ENCODE measurements at regions not wholly inside any gene's neighbourhood (a gene's known extent, or its start where the extent isn't known, plus 50 kb on each side); places are given as distances from the start of the nearest gene placed in this dataset.

DNA sequence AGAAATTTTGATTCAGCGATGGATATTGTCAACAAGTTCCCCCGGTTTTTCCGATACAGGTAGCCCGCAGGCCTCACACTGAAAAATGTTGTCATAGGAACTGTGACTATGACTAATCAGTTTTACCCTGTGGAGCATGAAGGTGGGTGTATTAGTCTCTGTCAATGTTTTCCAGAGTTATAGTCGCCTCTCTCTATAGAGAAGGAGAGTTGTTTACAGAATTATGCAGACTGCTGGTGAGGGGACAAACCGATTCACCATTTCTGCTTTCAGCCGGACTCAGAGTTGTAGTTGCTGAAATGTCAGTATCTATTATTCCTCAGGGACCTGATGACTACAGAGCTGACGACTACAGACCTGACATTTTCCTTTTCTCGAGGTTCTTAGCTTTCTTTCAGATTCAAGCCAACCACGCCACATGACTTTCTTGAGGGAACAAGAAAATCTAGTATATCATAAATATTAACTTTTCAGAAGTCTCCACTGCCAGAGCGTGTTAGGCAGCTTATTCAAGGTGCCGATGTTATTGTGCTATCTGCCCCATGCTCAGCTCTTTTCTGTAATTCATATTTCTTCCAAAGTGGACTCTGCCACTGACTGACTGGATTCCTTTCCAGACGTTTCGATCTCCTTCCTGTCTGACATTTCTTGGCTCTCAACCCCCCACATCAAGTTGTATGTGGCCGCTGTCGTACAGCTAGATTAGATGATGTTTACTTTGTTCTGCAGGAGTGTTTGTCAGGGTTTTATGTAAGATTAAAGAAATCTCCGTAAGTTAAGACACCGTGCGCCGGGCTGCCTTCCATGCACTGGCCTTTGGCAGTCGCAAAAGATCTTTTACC lies 178.1 kb downstream of the FGF1 start:
- DNase-seq: no peak

DNA sequence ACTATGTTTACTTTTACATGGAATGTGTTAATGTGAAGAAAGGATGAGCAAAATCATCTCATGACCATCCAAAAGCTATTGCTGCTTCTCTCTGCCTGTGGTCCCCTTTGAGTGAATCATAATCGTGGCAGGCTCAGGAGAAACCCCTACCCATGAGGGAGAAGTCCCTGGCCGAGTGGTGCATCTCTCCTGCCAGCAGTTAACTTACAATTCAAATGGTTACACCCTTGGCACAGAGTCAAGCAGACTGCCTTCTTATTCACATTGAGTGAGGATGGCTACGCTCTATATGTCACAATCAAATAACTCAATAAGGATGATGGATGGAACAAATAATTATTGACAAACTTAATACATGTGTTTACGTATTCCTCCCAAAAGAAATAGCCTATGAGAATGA lies 179.1 kb downstream of the FGF1 start:
- DNase-seq: no peak

- no peak for DNase-seq
Observed at GRCh38 chr5:142506046-142506445, 179.8 kb downstream of the FGF1 start.

GRCh38 chr5:142501890-142502289 lies 177.1 kb upstream of the SPRY4 start:
- DNase-seq: no peak

DNA sequence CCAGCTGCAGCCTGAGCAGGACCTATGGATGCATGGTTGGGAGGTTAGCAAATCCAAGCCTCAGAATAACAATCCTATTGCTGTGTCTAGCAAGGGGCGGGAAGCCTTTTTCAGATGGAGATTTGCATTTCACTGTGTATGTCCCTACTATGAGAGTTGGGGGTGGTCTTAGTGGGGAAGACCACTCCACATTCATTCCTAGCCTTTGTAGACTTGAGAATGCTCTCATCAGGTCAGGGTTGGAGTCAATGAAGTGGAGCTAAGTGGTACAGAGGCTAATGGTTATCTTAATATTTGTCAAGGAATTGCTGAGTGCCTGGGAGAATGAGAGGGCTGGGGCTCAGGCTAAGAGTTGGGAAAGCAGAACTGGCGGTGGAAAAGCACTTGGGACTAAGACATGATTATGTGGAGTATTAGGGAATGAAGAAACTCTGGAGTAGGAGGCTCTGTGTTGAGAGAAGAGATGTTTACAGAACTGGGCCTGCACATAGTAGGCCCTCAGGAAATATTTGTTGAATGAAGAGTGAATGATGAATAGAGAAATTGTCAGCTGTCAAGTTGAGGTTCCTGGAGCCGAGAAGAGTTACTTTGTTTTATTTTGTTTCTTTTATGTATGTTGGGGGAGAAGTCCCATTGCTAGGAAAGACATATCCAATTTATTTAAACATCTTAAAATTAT lies 175.5 kb upstream of the SPRY4 start:
- DNase-seq: no peak

- peak; percentile 11 for DNase-seq
Observed at GRCh38 chr5:142499591-142500226, 174.9 kb upstream of the SPRY4 start.

DNA sequence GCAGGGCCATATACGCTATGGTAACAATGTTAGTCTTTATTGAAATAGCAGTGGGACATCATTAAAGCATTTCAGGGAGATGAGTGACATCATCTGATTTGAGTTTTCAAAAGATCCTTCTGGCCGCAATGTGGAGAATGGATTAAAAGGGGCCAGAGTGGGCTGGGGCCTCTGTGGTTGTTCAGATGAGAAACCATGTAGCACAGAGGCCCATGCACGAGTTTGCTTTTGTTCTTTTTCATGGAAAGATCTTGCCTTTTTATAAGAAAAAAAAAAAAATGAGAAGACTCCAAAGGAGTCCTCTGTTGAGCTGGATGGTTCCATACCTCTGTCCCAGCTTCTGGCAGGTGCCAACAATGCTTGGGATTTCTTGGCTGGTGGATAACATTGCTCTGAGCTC lies 173.5 kb upstream of the SPRY4 start:
- no peak for DNase-seq

GRCh38 chr5:142495531-142495930 lies 170.7 kb upstream of the SPRY4 start:
- no peak for DNase-seq

- no peak for DNase-seq
Observed at GRCh38 chr5:142493875-142494518, 169.2 kb upstream of the SPRY4 start.

DNA sequence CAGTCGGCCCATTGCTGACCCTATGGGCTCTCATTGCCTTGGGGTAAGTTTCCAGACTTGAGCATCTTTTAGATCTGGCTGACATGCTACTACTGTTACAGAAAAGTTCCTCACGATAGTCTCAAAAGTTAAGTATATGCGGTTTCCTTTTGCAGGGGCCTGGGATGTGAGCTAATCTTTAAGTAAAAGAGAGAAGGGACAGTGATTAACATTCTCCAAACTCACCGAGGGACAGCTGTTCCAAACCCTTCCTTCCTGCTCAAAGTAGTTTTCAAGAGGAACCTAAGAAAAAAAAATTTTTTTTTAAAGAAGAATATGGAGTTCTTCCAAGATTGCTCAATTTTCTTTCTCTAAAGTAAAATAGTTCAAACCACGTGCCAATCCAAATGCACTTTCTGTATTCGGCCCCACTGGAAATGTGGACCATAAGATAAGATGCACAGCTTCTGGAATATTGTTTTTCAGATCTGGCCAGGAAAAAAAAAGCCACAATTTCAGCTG lies 168.0 kb upstream of the SPRY4 start:
- no peak for DNase-seq

GRCh38 chr5:142491679-142492078 lies 166.9 kb upstream of the SPRY4 start:
- no peak for DNase-seq

GRCh38 chr5:142491270-142491669 lies 166.4 kb upstream of the SPRY4 start:
- no peak for DNase-seq

DNA sequence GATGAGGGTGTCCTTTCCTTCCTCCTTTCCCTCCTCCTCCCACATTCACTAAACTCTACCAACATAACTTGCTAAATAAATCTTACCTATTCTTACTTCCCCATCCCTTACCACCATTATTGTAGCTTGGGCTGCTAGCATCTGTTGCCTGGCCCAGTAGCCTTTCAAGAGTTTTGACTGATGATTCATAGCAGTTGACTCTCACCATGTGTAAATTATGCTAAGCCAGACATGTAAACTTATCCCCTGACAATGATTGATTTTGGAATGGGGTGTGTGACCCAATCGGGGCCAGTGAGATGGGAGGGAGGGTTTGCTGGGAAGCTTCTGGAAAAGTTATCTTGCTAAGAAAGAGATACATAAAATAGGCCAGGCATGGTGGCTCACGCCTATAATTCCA lies 161.8 kb upstream of the SPRY4 start:
- DNase-seq: peak; percentile 11

DNA sequence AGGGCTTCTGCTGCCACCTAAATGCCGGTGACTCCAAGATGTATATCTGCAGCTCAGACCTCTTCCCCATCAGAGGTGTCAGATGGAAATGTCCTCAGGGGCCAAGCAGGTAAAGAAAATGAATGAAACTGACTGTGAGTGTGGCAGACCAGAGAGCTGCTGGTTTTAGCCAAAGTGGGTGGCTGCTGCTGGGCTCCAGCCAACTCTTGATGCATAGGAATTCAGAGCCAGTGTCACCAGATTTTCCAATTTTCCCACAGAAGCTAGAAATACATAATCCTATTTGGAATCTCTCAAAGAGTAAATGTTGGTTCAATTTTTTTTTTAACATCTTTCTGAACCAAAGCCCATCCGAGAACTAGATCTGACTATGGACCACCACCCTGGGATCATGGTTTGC lies 161.2 kb upstream of the SPRY4 start:
- no peak for DNase-seq

GRCh38 chr5:142484821-142485387 lies 160.1 kb upstream of the SPRY4 start:
- no peak for DNase-seq

GRCh38 chr5:142482207-142482606 lies 157.4 kb upstream of the SPRY4 start:
- no peak for DNase-seq

DNA sequence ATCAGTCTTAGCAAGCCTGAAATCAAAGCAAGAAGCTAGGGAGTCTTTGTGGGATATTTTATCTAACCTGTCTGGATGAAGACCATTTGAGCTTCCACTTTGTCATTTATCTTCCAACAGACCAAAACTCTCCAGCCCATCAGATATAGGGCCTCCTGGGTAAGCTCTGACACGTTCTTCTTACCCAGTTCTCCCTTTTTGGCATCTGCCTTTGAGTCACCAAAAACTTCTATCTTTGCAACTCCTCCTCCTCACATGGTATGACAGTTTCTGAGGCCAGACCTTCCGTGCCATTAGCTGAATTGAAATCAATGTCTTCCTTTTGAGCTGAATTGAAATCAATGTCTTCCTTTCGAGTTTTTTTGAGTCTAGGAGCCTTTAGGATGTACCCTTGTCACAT lies 156.6 kb upstream of the SPRY4 start:
- DNase-seq: no peak

- DNase-seq: no peak
Observed at GRCh38 chr5:142479854-142480519, 155.2 kb upstream of the SPRY4 start.

DNA sequence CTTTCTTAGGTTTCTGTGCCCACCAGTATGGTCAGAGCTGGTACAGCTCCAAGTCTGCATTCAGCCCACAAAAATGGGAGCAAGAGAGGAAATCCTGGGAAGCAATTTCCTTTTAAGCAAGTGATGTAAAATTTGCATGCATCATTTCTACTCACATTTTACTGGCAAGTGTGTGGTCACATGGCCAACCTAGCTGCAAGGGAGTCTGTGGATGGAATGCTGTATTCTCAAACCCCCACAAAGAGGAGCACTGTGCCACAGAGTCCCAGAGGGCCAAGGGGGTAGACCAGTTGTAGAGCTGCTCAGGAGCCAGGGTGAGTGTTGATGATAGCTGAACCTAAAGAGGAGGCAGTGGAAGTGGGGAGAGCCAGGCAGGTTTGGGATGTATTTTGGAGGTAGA lies 154.3 kb upstream of the SPRY4 start:
- DNase-seq: no peak

DNA sequence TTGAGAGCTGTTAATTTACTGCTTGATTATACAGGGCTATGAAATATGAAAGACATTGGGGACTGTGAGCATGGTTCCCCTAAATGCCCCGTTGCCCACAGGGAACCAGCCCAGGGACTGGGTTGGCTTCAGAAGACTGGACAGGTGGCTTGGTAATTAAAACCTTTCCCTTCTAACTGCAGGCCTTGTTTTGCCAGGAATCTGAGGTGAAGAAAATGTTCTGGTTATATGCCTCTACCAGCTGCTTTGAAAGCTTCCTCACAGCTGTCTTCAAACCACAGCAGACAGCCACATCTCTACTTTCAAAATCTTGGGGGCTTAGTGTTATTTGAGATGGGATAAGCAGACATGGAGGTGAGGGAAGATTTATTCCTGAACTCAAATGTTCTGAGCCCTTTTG lies 153.3 kb upstream of the SPRY4 start:
- DNase-seq: peak; percentile 74

DNA sequence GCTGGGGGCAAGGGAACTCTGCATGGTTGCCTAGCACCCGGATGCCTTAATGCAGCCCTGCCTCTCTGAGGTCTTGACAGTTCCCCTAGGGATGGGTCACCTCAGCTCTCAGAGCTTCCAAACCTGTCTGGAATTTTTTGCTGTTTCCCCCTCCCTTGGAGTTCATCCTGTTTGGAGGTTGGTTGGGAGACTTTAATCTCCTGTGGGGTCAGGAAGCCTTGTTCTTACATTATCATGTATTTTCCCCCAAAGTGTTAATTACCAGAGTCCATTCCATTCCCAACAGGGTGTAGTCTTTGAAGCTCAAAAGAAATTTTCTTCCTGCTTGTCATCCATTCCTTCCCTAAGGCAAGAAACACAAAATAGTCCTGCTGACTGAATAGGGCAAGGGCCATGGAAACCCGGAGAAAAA lies 150.3 kb upstream of the SPRY4 start:
- no peak for DNase-seq

- DNase-seq: no peak
Observed at GRCh38 chr5:142474431-142475094, 149.7 kb upstream of the SPRY4 start.

Measured in DMS 273 treated with DMSO at 0.1 percent for 48 hours (cell line).